ENCODE measurements at regions not wholly inside any gene's neighbourhood (a gene's known extent, or its start where the extent isn't known, plus 50 kb on each side); places are given as distances from the start of the nearest gene placed in this dataset.

GRCh38 chr5:92320446-92320845 is 937.3 kb upstream of the ARRDC3 start:
- Histone ChIP-seq H3K27ac (ENCODE audit: low read length in 2 of 2) (no peak overlapping the region), H3K4me2 (replicated peaks; ENCODE audit: low read depth, low read length, poor library complexity, severe bottlenecking) (no peak overlapping the region), H3K36me3 (replicated peaks in 1 of 2; ENCODE audit: control extremely low read depth in 1 of 2, control insufficient read depth in 1 of 2, extremely low read depth in 1 of 2, insufficient read depth in 2 of 2, low read length in 1 of 2) (no peaks in the 10 kb centered on the region), H3K4me3 (ENCODE audit: control extremely low read depth in 1 of 5, extremely low read depth in 1 of 5, insufficient read depth in 1 of 5, low read depth in 2 of 5, low read length in 4 of 5) (no peak overlapping the region), H3K9me3 (ENCODE audit: control extremely low read depth in 1 of 3, control insufficient read depth in 2 of 3, insufficient read depth in 1 of 3, low read length in 2 of 3) (no peaks in the 10 kb centered on the region), H4K20me1 (ENCODE audit: control insufficient read depth, insufficient read depth, low read length, poor library complexity, severe bottlenecking) (no peaks in the 10 kb centered on the region), H3K9ac (ENCODE audit: low read length) (no peak overlapping the region), H3K4me1 (ENCODE audit: control insufficient read depth in 2 of 2, insufficient read depth in 2 of 2, low read length in 2 of 2) (no peaks in the 10 kb centered on the region), H3K27me3 (replicated peaks in 1 of 4; ENCODE audit: control extremely low read depth in 1 of 4, control insufficient read depth in 3 of 4, insufficient read depth in 4 of 4, low read length in 3 of 4) (no peaks in the 10 kb centered on the region), H3K79me2 (ENCODE audit: control insufficient read depth, insufficient read depth, low read length) (no peaks in the 10 kb centered on the region), H2AFZ (ENCODE audit: insufficient read depth, low read depth, low read length, poor library complexity, severe bottlenecking) (no peak overlapping the region)
- no peak for TF ChIP-seq EZH2 (IDR thresholded peaks at IDR 0.05; ENCODE audit: borderline replicate concordance, insufficient read depth, low read depth, low read length, poor library complexity, severe bottlenecking)
- no peak for TF ChIP-seq CTCF (IDR thresholded peaks at IDR 0.05)
- DNase-seq (no peak), ATAC-seq (ENCODE audit: low read depth) (no peak)
- Mint-ChIP-seq H3K4me3 (no peak overlapping the region), H3K4me1 (no peaks in the 10 kb centered on the region), H3K27ac (no peak overlapping the region), H3K9me3 (ENCODE audit: insufficient read depth) (peaks cover 1% of the 10 kb centered on the region), H3K27me3 (no peaks in the 10 kb centered on the region)
- 100% methylated on average over 1 of the region's 5 CpGs for WGBS (ENCODE audit: insufficient coverage)
- intact Hi-C loops (cut with micrococcal nuclease): no loop called here
- CTCF ChIA-PET: no interaction called here
- POLR2A ChIA-PET: no interaction called here

- no peaks in the 10 kb centered on the region for H4K20me1 ChIP-seq (ENCODE audit: control insufficient read depth, insufficient read depth, low read length, poor library complexity, severe bottlenecking)
- POLR2A ChIA-PET: no interaction called here
- H2AFZ ChIP-seq (ENCODE audit: insufficient read depth, low read depth, low read length, poor library complexity, severe bottlenecking): no peak overlapping the region
- Mint-ChIP-seq H3K27ac (no peak overlapping the region), H3K4me1 (no peaks in the 10 kb centered on the region), H3K27me3 (no peaks in the 10 kb centered on the region), H3K9me3 (ENCODE audit: insufficient read depth) (no peaks in the 10 kb centered on the region), H3K4me3 (no peak overlapping the region)
- WGBS (ENCODE audit: insufficient coverage): 100% methylated on average over 1 of the region's 2 CpGs
- DNase-seq (no peak), ATAC-seq (ENCODE audit: low read depth) (no peak)
- H3K4me2 ChIP-seq (replicated peaks; ENCODE audit: low read depth, low read length, poor library complexity, severe bottlenecking): no peak overlapping the region
- H3K4me1 ChIP-seq (ENCODE audit: control insufficient read depth in 2 of 2, insufficient read depth in 2 of 2, low read length in 2 of 2): no peaks in the 10 kb centered on the region
- CTCF ChIA-PET: no interaction called here
- H3K27ac ChIP-seq (ENCODE audit: low read length in 2 of 2): no peak overlapping the region
- H3K36me3 ChIP-seq (replicated peaks in 1 of 2; ENCODE audit: control extremely low read depth in 1 of 2, control insufficient read depth in 1 of 2, extremely low read depth in 1 of 2, insufficient read depth in 2 of 2, low read length in 1 of 2): no peaks in the 10 kb centered on the region
- no peaks in the 10 kb centered on the region for H3K27me3 ChIP-seq (replicated peaks in 1 of 4; ENCODE audit: control extremely low read depth in 1 of 4, control insufficient read depth in 3 of 4, insufficient read depth in 4 of 4, low read length in 3 of 4)
- no peaks in the 10 kb centered on the region for H3K79me2 ChIP-seq (ENCODE audit: control insufficient read depth, insufficient read depth, low read length)
- no peaks in the 10 kb centered on the region for H3K9me3 ChIP-seq (ENCODE audit: control extremely low read depth in 1 of 3, control insufficient read depth in 2 of 3, insufficient read depth in 1 of 3, low read length in 2 of 3)
- intact Hi-C loops (cut with micrococcal nuclease): no loop called here
- H3K9ac ChIP-seq (ENCODE audit: low read length): no peak overlapping the region
- no peak overlapping the region for H3K4me3 ChIP-seq (ENCODE audit: control extremely low read depth in 1 of 5, extremely low read depth in 1 of 5, insufficient read depth in 1 of 5, low read depth in 2 of 5, low read length in 4 of 5)
- no peak for TF ChIP-seq EZH2 (IDR thresholded peaks at IDR 0.05; ENCODE audit: borderline replicate concordance, insufficient read depth, low read depth, low read length, poor library complexity, severe bottlenecking)
- TF ChIP-seq CTCF (IDR thresholded peaks at IDR 0.05): no peak
Measured at GRCh38 chr5:92313385-92313784, 930.3 kb upstream of the ARRDC3 start.

Data from B cell (primary cell).